ENCODE measurements at regions not wholly inside any gene's neighbourhood (a gene's known extent, or its start where the extent isn't known, plus 50 kb on each side); places are given as distances from the start of the nearest gene placed in this dataset.
A peak's percentile ranks its signal among the peaks of the same experiment; 100 is the strongest.

GRCh38 chr6:138678168-138678567 lies 95.4 kb upstream of the CCDC28A start:
- no peaks in the 10 kb centered on the region for H3K9me3 ChIP-seq (ENCODE audit: control insufficient read depth in 4 of 4, low read length in 3 of 4)
- no peak for DNase-seq (ENCODE audit: low spot score)
- no peak overlapping the region for H3K27ac ChIP-seq (ENCODE audit: low read depth in 1 of 2, low read length in 2 of 2)
- peaks cover 0 to 11% (median 5%) of the 10 kb centered on the region in 4 donors for H3K4me1 ChIP-seq (ENCODE audit: control insufficient read depth in 4 of 4, insufficient read depth in 4 of 4, low read length in 3 of 4)
- no peaks in the 10 kb centered on the region for H3K36me3 ChIP-seq (ENCODE audit: control insufficient read depth in 4 of 4, insufficient read depth in 3 of 4, low read depth in 1 of 4, low read length in 3 of 4)
- TF ChIP-seq CTCF (IDR thresholded peaks at IDR 0.05; ENCODE audit: low read depth, low read length, missing input control) (no peak), SP1 (IDR thresholded peaks at IDR 0.05) (no peak), EGR1 (IDR thresholded peaks at IDR 0.05; ENCODE audit: low read depth in 2 of 2) (no peak), HNF4G (IDR thresholded peaks at IDR 0.05) (no peak), ATF3 (IDR thresholded peaks at IDR 0.05) (no peak), MAX (IDR thresholded peaks at IDR 0.05) (no peak), YY1 (IDR thresholded peaks at IDR 0.05) (no peak), NR2F2 (IDR thresholded peaks at IDR 0.05) (no peak), HNF4A (conservative IDR thresholded peaks at IDR 0.05) (no peak), REST (IDR thresholded peaks at IDR 0.05) (no peak), GABPA (IDR thresholded peaks at IDR 0.05 in 1 of 2, conservative IDR thresholded peaks at IDR 0.05 in 1 of 2) (no peak), ZBTB33 (IDR thresholded peaks at IDR 0.05) (no peak)
- no peaks in the 10 kb centered on the region for H3K27me3 ChIP-seq (ENCODE audit: control insufficient read depth in 4 of 4, insufficient read depth in 4 of 4, low read length in 3 of 4)
- no peak overlapping the region for H3K9ac ChIP-seq (ENCODE audit: low read depth in 1 of 2, low read length in 2 of 2)
- no peak overlapping the region for H3K4me3 ChIP-seq (ENCODE audit: low read depth in 1 of 3, low read length in 3 of 3)

GRCh38 chr6:138680085-138680484 lies 93.5 kb upstream of the CCDC28A start:
- no peak overlapping the region for H3K4me3 ChIP-seq (ENCODE audit: low read depth in 1 of 3, low read length in 3 of 3)
- H3K27me3 ChIP-seq (ENCODE audit: control insufficient read depth in 4 of 4, insufficient read depth in 4 of 4, low read length in 3 of 4): no peaks in the 10 kb centered on the region
- peaks cover 0 to 8% (median 5%) of the 10 kb centered on the region in 4 donors for H3K4me1 ChIP-seq (ENCODE audit: control insufficient read depth in 4 of 4, insufficient read depth in 4 of 4, low read length in 3 of 4)
- no peak overlapping the region for H3K9ac ChIP-seq (ENCODE audit: low read depth in 1 of 2, low read length in 2 of 2)
- no peak for DNase-seq (ENCODE audit: low spot score)
- H3K36me3 ChIP-seq (ENCODE audit: control insufficient read depth in 4 of 4, insufficient read depth in 3 of 4, low read depth in 1 of 4, low read length in 3 of 4): no peaks in the 10 kb centered on the region
- H3K27ac ChIP-seq (ENCODE audit: low read depth in 1 of 2, low read length in 2 of 2): peak overlapping the region in 1 of 2 donors; percentile 4
- no peaks in the 10 kb centered on the region for H3K9me3 ChIP-seq (ENCODE audit: control insufficient read depth in 4 of 4, low read length in 3 of 4)
- WGBS: 77% methylated on average over 4 of the region's 4 CpGs
- TF ChIP-seq NR2F2 (IDR thresholded peaks at IDR 0.05): no peak
- TF ChIP-seq GABPA (IDR thresholded peaks at IDR 0.05 in 1 of 2, conservative IDR thresholded peaks at IDR 0.05 in 1 of 2): no peak
- no peak for TF ChIP-seq EGR1 (IDR thresholded peaks at IDR 0.05; ENCODE audit: low read depth in 2 of 2)
- TF ChIP-seq SP1 (IDR thresholded peaks at IDR 0.05): no peak
- TF ChIP-seq RAD21 (IDR thresholded peaks at IDR 0.05): no peak
- no peak for TF ChIP-seq RXRA (IDR thresholded peaks at IDR 0.05)
- TF ChIP-seq MAX (IDR thresholded peaks at IDR 0.05): no peak
- TF ChIP-seq JUND (IDR thresholded peaks at IDR 0.05): no peak
- TF ChIP-seq REST (IDR thresholded peaks at IDR 0.05): no peak
- no peak for TF ChIP-seq FOXA2 (IDR thresholded peaks at IDR 0.05)
- TF ChIP-seq HNF4G (IDR thresholded peaks at IDR 0.05): no peak
- no peak for TF ChIP-seq FOXA1 (IDR thresholded peaks at IDR 0.05)
- no peak for TF ChIP-seq CTCF (IDR thresholded peaks at IDR 0.05; ENCODE audit: low read depth, low read length, missing input control)
- no peak for TF ChIP-seq HNF4A (conservative IDR thresholded peaks at IDR 0.05)
- TF ChIP-seq TAF1 (conservative IDR thresholded peaks at IDR 0.05): no peak
